HepG2 (cell line): ENCODE measurements at regions not wholly inside any gene's neighbourhood (a gene's known extent, or its start where the extent isn't known, plus 50 kb on each side); places are given as distances from the start of the nearest gene placed in this dataset.

ENCODE experiments used
- AHR ChIP-seq: IDR thresholded peaks from 2 replicates; pipeline ENCODE4 v1.6.1; 2018; ENCODE audit warnings: missing genetic modification reagents, missing compliant biosample characterization
- ATAD3A ChIP-seq: sonication (generic); formaldehyde crosslinking; IDR thresholded peaks from 2 replicates; pipeline ENCODE4 v1.4.0; 2020; ENCODE audit warnings: missing genetic modification reagents
- DZIP1 ChIP-seq: sonication (generic); formaldehyde crosslinking; IDR thresholded peaks from 2 replicates; pipeline ENCODE4 v1.5.0; 2020; ENCODE audit warnings: mild to moderate bottlenecking, missing genetic modification reagents
- EHMT2 ChIP-seq: fragments of 200-600 bp; sonication (generic); IDR thresholded peaks from 2 replicates; pipeline ENCODE4 v1.7.0; 2017; ENCODE audit warnings: antibody characterized with exemption, low read depth, low read length, borderline replicate concordance
- FOXO1 ChIP-seq: sonication (generic); formaldehyde crosslinking; IDR thresholded peaks from 2 replicates; pipeline ENCODE4 v1.4.0; 2020; ENCODE audit warnings: missing genetic modification reagents
- HNF1B ChIP-seq: sonication (generic); formaldehyde crosslinking; IDR thresholded peaks from 2 replicates; pipeline ENCODE4 v1.5.1; 2020; ENCODE audit warnings: mild to moderate bottlenecking, moderate library complexity, missing genetic modification reagents
- NBN ChIP-seq: fragments of 450-650 bp; conservative IDR thresholded peaks from 2 replicates; pipeline ENCODE4 v1.6.1; 2017
- NFKB2 ChIP-seq: sonication (generic); formaldehyde crosslinking; IDR thresholded peaks from 2 replicates; pipeline ENCODE4 v1.4.0; 2020; ENCODE audit warnings: missing genetic modification reagents, borderline replicate concordance
- NRL ChIP-seq: sonication (generic); formaldehyde crosslinking; IDR thresholded peaks from 2 replicates; pipeline ENCODE4 v1.5.0; 2020; ENCODE audit warnings: missing genetic modification reagents, mild to moderate bottlenecking, moderate library complexity, borderline replicate concordance
- PRDM4 ChIP-seq: sonication (generic); formaldehyde crosslinking; IDR thresholded peaks from 2 replicates; pipeline ENCODE4 v1.9.0; 2021; ENCODE audit warnings: missing genetic modification reagents, borderline replicate concordance
- SNRNP70 ChIP-seq: fragments of 200-400 bp; formaldehyde crosslinking; IDR thresholded peaks from 2 replicates; pipeline ENCODE4 v1.6.1; 2017; ENCODE audit warnings: mild to moderate bottlenecking, low read depth, low read length, moderate library complexity
- SYNCRIP ChIP-seq: fragments of 200-400 bp; formaldehyde crosslinking; IDR thresholded peaks from 2 replicates; pipeline ENCODE4 v1.6.1; 2018; ENCODE audit warnings: mild to moderate bottlenecking, low read depth, low read length; ENCODE audit not compliant: insufficient read depth
- TARDBP ChIP-seq: sonication (generic); formaldehyde crosslinking; IDR thresholded peaks from 2 replicates; pipeline ENCODE4 v1.8.0; 2022; ENCODE audit warnings: mild to moderate bottlenecking, missing genetic modification reagents
- TBX2 ChIP-seq: sonication (generic); formaldehyde crosslinking; IDR thresholded peaks from 2 replicates; pipeline ENCODE4 v1.5.0; 2020; ENCODE audit warnings: missing genetic modification reagents, mild to moderate bottlenecking, borderline replicate concordance
- TGIF2 ChIP-seq: IDR thresholded peaks from 2 replicates; pipeline ENCODE4 v1.6.1; 2016; ENCODE audit warnings: control low read depth, missing compliant biosample characterization
- ZBTB38 ChIP-seq: sonication (generic); formaldehyde crosslinking; IDR thresholded peaks from 2 replicates; pipeline ENCODE4 v1.5.1; 2020; ENCODE audit warnings: mild to moderate bottlenecking, missing genetic modification reagents
- ZBTB42 ChIP-seq: sonication (generic); formaldehyde crosslinking; IDR thresholded peaks from 2 replicates; pipeline ENCODE4 v1.5.0; 2020; ENCODE audit warnings: mild to moderate bottlenecking, missing genetic modification reagents
- ZBTB43 ChIP-seq: sonication (generic); formaldehyde crosslinking; conservative IDR thresholded peaks from 2 replicates; pipeline ENCODE4 v1.4.0; 2020; ENCODE audit warnings: missing genetic modification reagents
- ZNF224 ChIP-seq: sonication (generic); formaldehyde crosslinking; IDR thresholded peaks from 2 replicates; pipeline ENCODE4 v1.5.0; 2020; ENCODE audit warnings: mild to moderate bottlenecking, missing genetic modification reagents
- ZNF260 ChIP-seq: sonication (generic); formaldehyde crosslinking; IDR thresholded peaks from 2 replicates; pipeline ENCODE4 v1.4.0; 2020; ENCODE audit warnings: missing genetic modification reagents, low read depth, mild to moderate bottlenecking, borderline replicate concordance
- ZZZ3 ChIP-seq: sonication (generic); formaldehyde crosslinking; IDR thresholded peaks from 2 replicates; pipeline ENCODE4 v1.4.0; 2020; ENCODE audit warnings: missing genetic modification reagents, mild to moderate bottlenecking, borderline replicate concordance
- TF ChIP-seq, protein P1 (sequence below): sonication (generic); formaldehyde crosslinking; IDR thresholded peaks from 2 replicates; pipeline ENCODE4 v1.4.0; 2020; ENCODE audit warnings: missing genetic modification reagents; ENCODE audit errors: not compliant biosample characterization

DNA sequence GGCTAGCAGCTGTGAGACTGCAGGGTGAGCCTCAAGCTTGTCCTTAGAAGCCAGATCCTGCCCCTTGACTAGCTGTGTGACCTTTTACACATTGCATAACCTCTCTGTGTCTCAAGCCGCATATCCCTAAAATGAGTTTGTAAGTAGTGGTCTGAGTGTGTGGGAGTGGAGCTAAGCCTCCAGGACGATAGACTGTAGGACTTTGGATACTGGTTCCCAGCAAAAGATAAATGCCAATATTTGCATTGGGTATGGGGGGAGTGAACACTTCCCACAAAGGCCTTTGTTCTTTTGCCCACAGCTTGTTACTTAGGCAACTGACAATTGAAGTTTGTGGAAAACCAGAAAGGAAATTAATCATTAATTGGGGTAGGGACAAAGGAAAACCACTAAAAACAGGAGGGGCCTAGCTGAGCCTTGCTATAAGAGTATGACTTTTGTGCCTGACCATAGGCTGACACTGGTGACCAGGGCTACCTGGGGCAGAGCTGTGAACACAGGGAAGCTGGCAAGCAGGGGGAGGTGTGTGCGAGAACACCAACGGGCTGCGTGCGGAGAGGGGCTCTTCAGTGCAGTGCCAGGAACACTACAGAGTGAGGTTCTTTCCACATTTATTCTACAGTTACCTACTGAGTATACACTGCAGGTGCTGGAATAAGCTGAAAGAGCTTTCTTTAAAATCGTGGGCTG, 102.4 kb upstream of the ETV3 start (continued):
- peak; percentile 100 for TF ChIP-seq HNF1B (CRISPR knock-in tag)
- no peak for TF ChIP-seq SNRNP70
- TF ChIP-seq TBX2, result peak; percentile 96
- no peak for TF ChIP-seq ZBTB38
- peak; percentile 98 for TF ChIP-seq TARDBP (CRISPR knock-in tag)
- TF ChIP-seq ZNF224 (CRISPR knock-in tag), result no peak
- TF ChIP-seq ATAD3A (CRISPR knock-in tag), result no peak
- no peak for TF ChIP-seq NRL (CRISPR knock-in tag)
- TF ChIP-seq NBN, result no peak
- TF ChIP-seq SYNCRIP, result no peak
- no peak for TF ChIP-seq NFKB2
- no peak for TF ChIP-seq AHR
- TF ChIP-seq TGIF2, result no peak
- no peak for TF ChIP-seq DZIP1 (CRISPR knock-in tag)
- peak; percentile 47 for TF ChIP-seq FOXO1
- TF ChIP-seq ZNF260 (CRISPR knock-in tag), result no peak
- TF ChIP-seq, protein P1, sequence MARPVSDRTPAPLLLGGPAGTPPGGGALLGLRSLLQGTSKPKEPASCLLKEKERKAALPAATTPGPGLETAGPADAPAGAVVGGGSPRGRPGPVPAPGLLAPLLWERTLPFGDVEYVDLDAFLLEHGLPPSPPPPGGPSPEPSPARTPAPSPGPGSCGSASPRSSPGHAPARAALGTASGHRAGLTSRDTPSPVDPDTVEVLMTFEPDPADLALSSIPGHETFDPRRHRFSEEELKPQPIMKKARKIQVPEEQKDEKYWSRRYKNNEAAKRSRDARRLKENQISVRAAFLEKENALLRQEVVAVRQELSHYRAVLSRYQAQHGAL (CRISPR knock-in tag), result no peak
- TF ChIP-seq EHMT2, result no peak; the same call in 1 of the 2 replicates
- no peak for TF ChIP-seq ZZZ3
- TF ChIP-seq ZBTB42, result 0 out of 2 replicates have a peak, but pooled peaks have one; percentile 62
- no peak for TF ChIP-seq PRDM4 (CRISPR knock-in tag)
- peak; percentile 27; the same call in 1 of the 2 replicates for TF ChIP-seq ZBTB43
